Neuronal stem cell (in vitro differentiated cells): ENCODE measurements at regions not wholly inside any gene's neighbourhood (a gene's known extent, or its start where the extent isn't known, plus 50 kb on each side); places are given as distances from the start of the nearest gene placed in this dataset.

ENCODE experiments used
- DNase-seq: peaks from one replicate; pipeline ENCODE4 v3.0.0-alpha.2; 2013; ENCODE audit warnings: low spot score
- H2AFZ ChIP-seq: one replicate; pipeline ENCODE4 v1.6.1; 2013; ENCODE audit warnings: mild to moderate bottlenecking, low read length, inconsistent platforms
- H2AK5ac ChIP-seq: 2 replicates; pipeline ENCODE4 v1.6.1; 2013; ENCODE audit warnings: low read depth, mild to moderate bottlenecking, inconsistent platforms, low read length, moderate library complexity, mixed read lengths
- H2BK120ac ChIP-seq: 2 replicates; pipeline ENCODE4 v1.6.1; 2013; ENCODE audit warnings: low read depth, mild to moderate bottlenecking, inconsistent platforms, low read length, moderate library complexity, mixed read lengths
- H2BK12ac ChIP-seq: one replicate; pipeline ENCODE4 v1.6.1; 2013; ENCODE audit warnings: low read length, inconsistent platforms
- H2BK15ac ChIP-seq: 2 replicates; pipeline ENCODE4 v1.6.1; 2013; ENCODE audit warnings: mild to moderate bottlenecking, low read length, inconsistent platforms, mixed read lengths
- H2BK5ac ChIP-seq: one replicate; pipeline ENCODE4 v1.6.1; 2013; ENCODE audit warnings: inconsistent platforms, mild to moderate bottlenecking, low read length, moderate library complexity
- H3K14ac ChIP-seq: one replicate; pipeline ENCODE4 v1.6.1; 2013; ENCODE audit warnings: low read length, inconsistent platforms
- H3K18ac ChIP-seq: 2 replicates; pipeline ENCODE4 v1.6.1; 2013; ENCODE audit warnings: low read length, inconsistent platforms
- H3K23ac ChIP-seq: 2 replicates; pipeline ENCODE4 v1.6.1; 2013; ENCODE audit warnings: low read depth, mild to moderate bottlenecking, mixed read lengths, low read length, inconsistent platforms; ENCODE audit not compliant: poor library complexity
- H3K27ac ChIP-seq: replicated peaks from 3 replicates; pipeline ENCODE4 v1.5.1; 2013; ENCODE audit warnings: low read length, inconsistent platforms
- H3K27me3 ChIP-seq, 3 experiments: 2 replicates each; pipeline ENCODE4 v1.6.1; 2013; ENCODE audit warnings: low read length in 3 of 3, mild to moderate bottlenecking in 2 of 3, inconsistent platforms in 1 of 3, low read depth in 1 of 3, mixed read lengths in 1 of 3, moderate library complexity in 1 of 3; ENCODE audit not compliant: control insufficient read depth in 3 of 3, insufficient read depth in 3 of 3
- H3K36me3 ChIP-seq, 2 donors: replicated peaks in 1 of 2; 2 replicates each; pipeline ENCODE4 v1.6.1; 2013; ENCODE audit warnings: low read length in 2 of 2; ENCODE audit not compliant: control insufficient read depth in 2 of 2, insufficient read depth in 2 of 2
- H3K4ac ChIP-seq: 2 replicates; pipeline ENCODE4 v1.6.1; 2013; ENCODE audit warnings: inconsistent platforms, mild to moderate bottlenecking, low read length, moderate library complexity
- H3K4me1 ChIP-seq, 2 donors: 1 replicate in 1 of 2; 2 replicates in 1 of 2; pipeline ENCODE4 v1.6.1; 2013; ENCODE audit warnings: low read length in 2 of 2, low read depth in 1 of 2; ENCODE audit not compliant: control insufficient read depth in 2 of 2, insufficient read depth in 1 of 2
- H3K4me2 ChIP-seq: one replicate; pipeline ENCODE4 v1.6.1; 2013; ENCODE audit warnings: mild to moderate bottlenecking, low read length, inconsistent platforms; ENCODE audit not compliant: insufficient read depth, poor library complexity, severe bottlenecking
- H3K4me3 ChIP-seq, 2 donors: 2 replicates each; pipeline ENCODE4 v1.5.1; 2013; ENCODE audit warnings: low read length in 2 of 2, mild to moderate bottlenecking in 2 of 2, inconsistent platforms in 1 of 2, moderate library complexity in 1 of 2
- H3K79me1 ChIP-seq: one replicate; pipeline ENCODE4 v1.6.1; 2013; ENCODE audit warnings: low read depth, mild to moderate bottlenecking, inconsistent platforms, low read length, moderate library complexity
- H3K9ac ChIP-seq: one replicate; pipeline ENCODE4 v1.6.1; 2013; ENCODE audit warnings: mild to moderate bottlenecking, low read depth, low read length, inconsistent platforms; ENCODE audit not compliant: poor library complexity
- H3K9me3 ChIP-seq, 2 donors: replicated peaks in 1 of 2; 2 replicates each; pipeline versions ENCODE3 to v1.6.1; 2013; ENCODE audit warnings: low read length in 2 of 2, mild to moderate bottlenecking in 2 of 2, inconsistent platforms in 1 of 2, low read depth in 1 of 2, mixed read lengths in 1 of 2, moderate library complexity in 1 of 2; ENCODE audit not compliant: control insufficient read depth in 2 of 2, insufficient read depth in 1 of 2
- H4K8ac ChIP-seq: one replicate; pipeline ENCODE4 v1.6.1; 2013; ENCODE audit warnings: low read depth, mild to moderate bottlenecking, inconsistent platforms, low read length, moderate library complexity
- H4K91ac ChIP-seq: one replicate; pipeline ENCODE4 v1.6.1; 2013; ENCODE audit warnings: low read length, low read depth, mild to moderate bottlenecking, inconsistent platforms; ENCODE audit not compliant: poor library complexity
- WGBS, 2 donors: extraction: QIAGEN DNeasy Blood & Tissue Kit; methylation state at CpG; one replicate each; pipeline ENCODE4 v1.1.7; 2013; ENCODE audit warnings: missing lambda C conversion rate in 2 of 2, mixed read lengths in 1 of 2; ENCODE audit not compliant: insufficient read length in 2 of 2, insufficient replicate concordance in 1 of 2; ENCODE audit errors: extremely low coverage in 2 of 2; 5-methylcytosine and 5-hydroxymethylcytosine counted together

- Histone ChIP-seq H3K23ac (no peak overlapping the region), H3K4ac (no peak overlapping the region), H3K9ac (no peak overlapping the region), H3K18ac (no peak overlapping the region), H3K27ac (no peak overlapping the region), H2BK12ac (no peak overlapping the region), H3K9me3 (no peaks in the 10 kb centered on the region), H3K4me1 (peaks cover 0 to 2% of the 10 kb centered on the region in 2 donors), H3K27me3 (no peaks in the 10 kb centered on the region), H4K8ac (no peak overlapping the region), H3K36me3 (no peaks in the 10 kb centered on the region), H2BK5ac (no peak overlapping the region), H4K91ac (no peak overlapping the region), H2BK15ac (no peak overlapping the region), H3K14ac (no peak overlapping the region), H2AK5ac (no peak overlapping the region), H3K4me3 (no peak overlapping the region), H3K4me2 (no peak overlapping the region), H3K79me1 (no peaks in the 10 kb centered on the region), H2AFZ (no peak overlapping the region), H2BK120ac (no peak overlapping the region)
- WGBS, 2 donors: no CpG with 5 or more reads among the region's 2 CpGs
- DNase-seq: peak; percentile 24
Observed at GRCh38 chrX:139126493-139126892, 404.0 kb upstream of the F9 start.

- no peak overlapping the region for H3K9ac ChIP-seq
- no CpG with 5 or more reads among the region's 3 CpGs for whole genome bisulfite sequencing, 2 donors
Observed at GRCh38 chrX:139125916-139126315, 404.6 kb upstream of the F9 start.

GRCh38 chrX:139121616-139122286 lies 408.8 kb upstream of the F9 start:
- no peak overlapping the region for H3K4me3 ChIP-seq
- H3K27me3 ChIP-seq: no peaks in the 10 kb centered on the region
- no CpG with 5 or more reads among the region's 4 CpGs for WGBS, 2 donors
- H3K4me1 ChIP-seq: peaks cover 0 to 2% of the 10 kb centered on the region in 2 donors
- H3K4ac ChIP-seq: no peak overlapping the region
- no peak overlapping the region for H3K18ac ChIP-seq
- no peak overlapping the region for H2AFZ ChIP-seq
- H3K36me3 ChIP-seq: no peaks in the 10 kb centered on the region
- no peak overlapping the region for H3K4me2 ChIP-seq
- no peak overlapping the region for H2BK120ac ChIP-seq
- DNase-seq: no peak
- no peaks in the 10 kb centered on the region for H3K79me1 ChIP-seq
- H4K8ac ChIP-seq: no peak overlapping the region
- no peak overlapping the region for H2BK5ac ChIP-seq
- H3K27ac ChIP-seq: no peak overlapping the region
- no peak overlapping the region for H3K23ac ChIP-seq
- no peaks in the 10 kb centered on the region for H3K9me3 ChIP-seq
- no peak overlapping the region for H2BK15ac ChIP-seq
- H3K14ac ChIP-seq: no peak overlapping the region
- no peak overlapping the region for H2BK12ac ChIP-seq
- no peak overlapping the region for H2AK5ac ChIP-seq
- no peak overlapping the region for H3K9ac ChIP-seq
- no peak overlapping the region for H4K91ac ChIP-seq

More at GRCh38 chrX:139125916-139126315, 404.6 kb upstream of the F9 start:
- Histone ChIP-seq H3K18ac (no peak overlapping the region), H3K79me1 (no peaks in the 10 kb centered on the region), H2AK5ac (no peak overlapping the region), H3K27me3 (no peaks in the 10 kb centered on the region), H3K4me2 (no peak overlapping the region), H2BK120ac (no peak overlapping the region), H2AFZ (no peak overlapping the region), H3K4me1 (peaks cover 0 to 2% of the 10 kb centered on the region in 2 donors), H4K91ac (no peak overlapping the region), H2BK12ac (no peak overlapping the region), H3K36me3 (no peaks in the 10 kb centered on the region), H3K14ac (no peak overlapping the region), H3K9me3 (no peaks in the 10 kb centered on the region), H4K8ac (no peak overlapping the region), H3K27ac (no peak overlapping the region), H3K4me3 (no peak overlapping the region), H2BK5ac (no peak overlapping the region), H3K4ac (no peak overlapping the region), H3K23ac (no peak overlapping the region), H2BK15ac (no peak overlapping the region)
- no peak for DNase-seq

- Histone ChIP-seq H3K4me3 (no peak overlapping the region), H3K36me3 (no peaks in the 10 kb centered on the region), H3K4me1 (peaks cover 0 to 2% of the 10 kb centered on the region in 2 donors), H4K91ac (no peak overlapping the region), H3K79me1 (no peaks in the 10 kb centered on the region), H3K14ac (no peak overlapping the region), H2BK5ac (no peak overlapping the region), H2AK5ac (no peak overlapping the region), H4K8ac (no peak overlapping the region), H3K23ac (no peak overlapping the region), H3K4ac (no peak overlapping the region), H2BK15ac (no peak overlapping the region), H3K9me3 (no peaks in the 10 kb centered on the region), H2BK120ac (no peak overlapping the region), H3K9ac (no peak overlapping the region), H3K27me3 (no peaks in the 10 kb centered on the region), H2AFZ (no peak overlapping the region), H3K18ac (no peak overlapping the region), H3K27ac (no peak overlapping the region), H2BK12ac (no peak overlapping the region), H3K4me2 (no peak overlapping the region)
- WGBS, 2 donors: no CpG with 5 or more reads among the region's 5 CpGs
- no peak for DNase-seq
Observed at GRCh38 chrX:139120760-139121159, 409.2 kb upstream of the FGF13 start.
